Gastroesophageal sphincter (tissue), 4 donors: ENCODE measurements at regions not wholly inside any gene's neighbourhood (a gene's known extent, or its start where the extent isn't known, plus 50 kb on each side); places are given as distances from the start of the nearest gene placed in this dataset.
"Not testable (repeated sequence)": the region's sequence is repeated elsewhere in the genome, so short reads cannot be mapped to it uniquely, and the experiment has no call there.

Experiments used
- ATAC-seq: fragments of 150-250 bp; one replicate; pipeline ENCODE4 v1.9.1; 2016; ENCODE audit warnings: mild to moderate bottlenecking, moderate library complexity
- H3K27ac ChIP-seq, 4 donors: fragments of 200-600 bp; sonication (generic) in 3 of 4; 1 replicate in 3 of 4; 2 replicates in 1 of 4; pipeline ENCODE4 v1.5.1; 2016 to 2019
- H3K27me3 ChIP-seq: fragments of 200-600 bp; sonication (generic); one replicate; pipeline ENCODE4 v1.5.1; 2019
- H3K36me3 ChIP-seq, 2 donors: fragments of 200-600 bp; sonication (generic); one replicate each; pipeline ENCODE4 v1.5.1; 2019; ENCODE audit warnings: control low read depth in 1 of 2
- H3K4me1 ChIP-seq, 3 donors: fragments of 200-600 bp; sonication (generic); 1 replicate in 2 of 3; 2 replicates in 1 of 3; pipeline ENCODE4 v1.5.1; 2016 to 2019; ENCODE audit warnings: control low read depth in 2 of 3
- H3K4me3 ChIP-seq, 2 donors: fragments of 200-600 bp; sonication (generic); one replicate each; pipeline ENCODE4 v1.5.1; 2019; ENCODE audit warnings: mild to moderate bottlenecking in 1 of 2, moderate library complexity in 1 of 2
- H3K9me3 ChIP-seq, 3 donors: fragments of 200-600 bp; sonication (generic); one replicate each; pipeline ENCODE4 v1.5.1; 2017 to 2019; ENCODE audit warnings: control low read depth in 2 of 3
- EP300 ChIP-seq: sonication (generic); formaldehyde crosslinking; IDR thresholded peaks from one replicate; pipeline ENCODE4 v1.6.1; 2017; ENCODE audit warnings: antibody characterized with exemption, mild to moderate bottlenecking
- POLR2A ChIP-seq, 2 donors: fragments of 450-650 bp; IDR thresholded peaks; one replicate each; pipeline ENCODE4 v1.6.1; 2017; ENCODE audit warnings: antibody characterized with exemption in 2 of 2, mild to moderate bottlenecking in 2 of 2, moderate library complexity in 1 of 2
- POLR2AphosphoS5 ChIP-seq: sonication (generic); formaldehyde crosslinking; IDR thresholded peaks from one replicate; pipeline ENCODE4 v1.6.1; 2017; ENCODE audit warnings: antibody characterized with exemption
- WGBS, 2 donors: methylation state at CpG; one replicate each; pipeline ENCODE4 v1.1.5; 2018; ENCODE audit warnings: low coverage in 1 of 2; 5-methylcytosine and 5-hydroxymethylcytosine counted together
- TF ChIP-seq, protein P1 (sequence below), 4 experiments: fragments of 200-600 bp in 2 of 4; fragments of 450-650 bp in 2 of 4; sonication (generic) in 1 of 4; IDR thresholded peaks; one replicate each; pipeline ENCODE4 v1.5.1; 2017 to 2019; ENCODE audit warnings: antibody characterized with exemption in 4 of 4, mild to moderate bottlenecking in 2 of 4, moderate library complexity in 2 of 4

DNA sequence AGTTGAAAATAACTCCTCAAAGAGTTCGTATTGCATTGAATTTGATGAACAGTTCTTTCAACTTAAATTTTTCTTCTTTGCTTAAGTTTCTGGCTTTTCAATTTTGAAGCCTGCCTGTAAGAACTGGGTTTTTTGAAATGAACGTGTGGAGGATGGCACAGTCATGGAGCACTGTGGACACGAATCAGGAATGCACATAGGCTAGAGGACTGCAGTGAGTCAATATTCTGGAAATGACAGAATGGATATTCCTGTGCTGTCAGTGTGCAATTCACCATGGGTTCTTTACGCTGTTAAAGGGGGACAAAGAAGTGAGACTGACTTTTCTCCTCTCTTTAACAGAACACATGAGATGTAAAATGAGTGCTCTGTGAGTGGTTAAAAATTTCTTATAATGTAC is 368.0 kb upstream of the AGA start:
- WGBS, 2 donors, result 70 to 78% methylated on average over 1 to 4 of the region's 4 CpGs
- Histone ChIP-seq H3K27ac (no peak overlapping the region), H3K36me3 (no peaks in the 10 kb centered on the region), H3K4me1 (no peaks in the 10 kb centered on the region), H3K27me3 (no peaks in the 10 kb centered on the region), H3K4me3 (no peak overlapping the region), H3K9me3 (no peaks in the 10 kb centered on the region)
- ATAC-seq, result no peak
- TF ChIP-seq, protein P1, sequence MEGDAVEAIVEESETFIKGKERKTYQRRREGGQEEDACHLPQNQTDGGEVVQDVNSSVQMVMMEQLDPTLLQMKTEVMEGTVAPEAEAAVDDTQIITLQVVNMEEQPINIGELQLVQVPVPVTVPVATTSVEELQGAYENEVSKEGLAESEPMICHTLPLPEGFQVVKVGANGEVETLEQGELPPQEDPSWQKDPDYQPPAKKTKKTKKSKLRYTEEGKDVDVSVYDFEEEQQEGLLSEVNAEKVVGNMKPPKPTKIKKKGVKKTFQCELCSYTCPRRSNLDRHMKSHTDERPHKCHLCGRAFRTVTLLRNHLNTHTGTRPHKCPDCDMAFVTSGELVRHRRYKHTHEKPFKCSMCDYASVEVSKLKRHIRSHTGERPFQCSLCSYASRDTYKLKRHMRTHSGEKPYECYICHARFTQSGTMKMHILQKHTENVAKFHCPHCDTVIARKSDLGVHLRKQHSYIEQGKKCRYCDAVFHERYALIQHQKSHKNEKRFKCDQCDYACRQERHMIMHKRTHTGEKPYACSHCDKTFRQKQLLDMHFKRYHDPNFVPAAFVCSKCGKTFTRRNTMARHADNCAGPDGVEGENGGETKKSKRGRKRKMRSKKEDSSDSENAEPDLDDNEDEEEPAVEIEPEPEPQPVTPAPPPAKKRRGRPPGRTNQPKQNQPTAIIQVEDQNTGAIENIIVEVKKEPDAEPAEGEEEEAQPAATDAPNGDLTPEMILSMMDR (IDR thresholded peaks at IDR 0.05), result no peak
- no peak for TF ChIP-seq EP300
- no peak for TF ChIP-seq POLR2A (IDR thresholded peaks at IDR 0.05)
- no peak for TF ChIP-seq POLR2AphosphoS5

DNA sequence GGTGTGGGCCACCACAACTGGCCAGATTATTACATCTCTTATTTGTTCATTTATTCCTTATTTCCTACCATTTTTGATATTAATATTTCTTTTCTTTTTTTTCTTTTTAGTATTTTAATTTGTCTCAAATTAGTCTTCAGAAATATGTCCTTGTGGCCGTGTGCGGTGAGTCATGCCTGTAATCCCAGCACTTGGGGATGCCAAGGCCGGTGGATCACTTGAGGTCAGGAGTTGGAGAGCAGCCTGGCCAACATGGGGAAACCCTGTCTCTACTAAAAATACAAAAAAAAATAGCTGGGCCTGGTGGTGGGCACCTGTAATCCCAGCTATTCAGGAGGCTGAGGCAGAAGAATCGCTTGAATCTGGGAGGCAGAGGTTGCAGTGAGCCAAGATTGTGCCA is 376.2 kb upstream of the AGA start:
- not testable (repeated sequence) for H3K9me3 ChIP-seq, H3K36me3 ChIP-seq, H3K27ac ChIP-seq, H3K4me3 ChIP-seq, H3K27me3 ChIP-seq, ATAC-seq, H3K4me1 ChIP-seq
- 83 to 93% methylated on average over 3 to 4 of the region's 4 CpGs for WGBS, 2 donors

DNA sequence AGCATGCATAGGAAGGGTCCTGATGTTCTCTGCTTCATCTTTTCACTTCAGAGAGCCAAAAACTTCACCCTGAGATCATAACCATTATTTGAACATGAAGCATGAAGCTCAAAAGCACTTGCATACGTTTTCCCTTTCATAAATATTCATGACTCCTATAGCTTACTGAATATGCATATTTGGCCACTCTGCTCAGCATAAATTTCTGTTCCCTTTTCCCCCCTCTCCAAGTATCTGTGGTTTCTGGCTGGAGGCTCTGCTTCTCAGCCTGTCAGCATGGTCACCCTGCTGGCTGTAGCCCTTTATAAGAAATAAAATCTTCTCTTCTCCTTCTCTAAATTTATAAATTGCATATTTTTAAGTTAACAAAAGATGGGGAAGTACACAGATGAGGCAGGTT is 384.7 kb upstream of the AGA start:
- H3K27ac ChIP-seq, result no peak overlapping the region
- no peaks in the 10 kb centered on the region for H3K27me3 ChIP-seq
- TF ChIP-seq, protein P1 (IDR thresholded peaks at IDR 0.05), result no peak
- TF ChIP-seq POLR2A (IDR thresholded peaks at IDR 0.05), result no peak
- no peak for TF ChIP-seq EP300
- no peak for TF ChIP-seq POLR2AphosphoS5
- no peak overlapping the region for H3K4me3 ChIP-seq
- no peaks in the 10 kb centered on the region for H3K9me3 ChIP-seq
- ATAC-seq, result no peak
- H3K36me3 ChIP-seq, result no peaks in the 10 kb centered on the region
- H3K4me1 ChIP-seq, result no peaks in the 10 kb centered on the region
- WGBS, 2 donors, result 44 to 54% methylated on average over 1 of the region's 1 CpG

DNA sequence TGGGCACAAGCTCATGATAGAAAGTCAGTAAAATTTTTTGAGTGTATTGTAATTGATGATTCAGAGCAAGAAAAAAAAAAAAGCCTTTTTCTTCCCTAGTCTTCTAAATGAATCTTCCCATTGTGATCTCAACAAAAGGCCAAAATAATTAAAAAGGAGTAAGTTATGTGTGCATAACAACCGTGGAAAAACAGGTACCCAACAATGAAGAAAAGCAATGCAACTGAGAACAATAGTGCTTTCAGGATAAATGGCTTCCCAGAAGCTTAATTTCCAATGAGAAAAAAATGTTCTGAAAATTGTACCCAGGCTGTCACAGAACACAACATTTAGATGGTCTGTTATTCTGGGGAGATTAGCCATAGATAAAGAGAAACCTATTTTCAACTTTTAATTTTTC is 399.0 kb upstream of the AGA start:
- no peak for ATAC-seq
- TF ChIP-seq POLR2A (IDR thresholded peaks at IDR 0.05) (no peak), POLR2AphosphoS5 (no peak), EP300 (no peak)
- TF ChIP-seq, protein P1 (IDR thresholded peaks at IDR 0.05), result no peak
- 38% methylated on average over 1 of the region's 1 CpG; no CpG with 5 or more reads in 1 of the 2 donors for WGBS, 2 donors
- no peak overlapping the region for H3K27ac ChIP-seq
- H3K27me3 ChIP-seq, result no peaks in the 10 kb centered on the region
- H3K9me3 ChIP-seq, result no peaks in the 10 kb centered on the region
- H3K36me3 ChIP-seq, result no peaks in the 10 kb centered on the region
- H3K4me3 ChIP-seq, result no peak overlapping the region
- no peaks in the 10 kb centered on the region for H3K4me1 ChIP-seq

DNA sequence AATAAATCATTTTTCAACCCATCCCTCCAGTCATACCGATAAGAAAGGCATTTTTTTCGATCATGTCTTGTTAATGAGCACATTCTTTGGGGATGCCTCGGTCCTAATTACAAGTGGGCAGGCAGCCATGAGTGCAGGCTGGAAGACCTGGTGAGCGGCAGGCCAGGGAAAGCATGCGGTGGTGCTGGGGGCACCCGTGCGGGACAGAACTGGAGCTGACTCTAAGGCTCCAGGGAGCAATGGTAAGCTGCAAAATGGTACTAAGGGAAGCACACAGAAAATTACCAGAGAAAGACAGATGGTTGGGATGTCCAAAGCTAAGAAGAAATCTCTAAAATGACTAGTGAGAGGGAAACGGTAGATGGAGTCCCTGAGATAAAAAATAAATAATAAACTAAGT is 411.0 kb upstream of the AGA start:
- Histone ChIP-seq H3K36me3 (no peaks in the 10 kb centered on the region), H3K27ac (no peak overlapping the region), H3K9me3 (peaks cover 0 to 8% (median 0%) of the 10 kb centered on the region in 3 donors), H3K27me3 (no peaks in the 10 kb centered on the region), H3K4me3 (no peak overlapping the region), H3K4me1 (no peaks in the 10 kb centered on the region)
- TF ChIP-seq POLR2A (IDR thresholded peaks at IDR 0.05) (no peak), EP300 (no peak), POLR2AphosphoS5 (no peak)
- TF ChIP-seq, protein P1 (IDR thresholded peaks at IDR 0.05), result no peak
- no peak for ATAC-seq
- 72 to 80% methylated on average over 2 to 8 of the region's 8 CpGs for WGBS, 2 donors
